ENCODE measurements at regions not wholly inside any gene's neighbourhood (a gene's known extent, or its start where the extent isn't known, plus 50 kb on each side); places are given as distances from the start of the nearest gene placed in this dataset.
"Not testable (repeated sequence)": the region's sequence is repeated elsewhere in the genome, so short reads cannot be mapped to it uniquely, and the experiment has no call there.

DNA sequence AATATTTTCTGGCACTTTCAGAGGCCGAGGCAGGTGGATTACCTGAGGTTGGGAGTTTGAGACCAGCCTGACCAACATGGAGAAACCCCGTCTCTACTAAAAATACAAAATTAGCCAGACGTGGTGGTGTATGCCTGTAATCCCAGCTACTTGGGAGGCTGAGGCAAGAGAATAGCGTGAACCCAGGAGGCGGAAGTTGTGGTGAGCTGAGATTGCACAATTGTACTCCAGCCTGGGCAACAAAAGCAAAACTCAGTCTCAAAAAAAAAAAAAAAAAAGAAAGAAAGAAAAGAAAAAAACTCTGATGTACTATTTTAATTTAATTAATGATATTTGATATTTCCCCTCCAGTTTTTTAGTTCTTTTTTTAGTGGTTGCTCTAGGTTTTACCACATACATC, 588.1 kb upstream of the GHITM start:
- H3K9me3 ChIP-seq (ENCODE audit: control insufficient read depth, low read length); H3K27ac ChIP-seq (ENCODE audit: low read depth in 1 of 2, low read length in 2 of 2); intact Hi-C loops (cut with DNase I); H3K27me3 ChIP-seq (ENCODE audit: control insufficient read depth in 1 of 2, insufficient read depth in 2 of 2, low read length in 1 of 2); H3K36me3 ChIP-seq (ENCODE audit: control insufficient read depth in 1 of 2, insufficient read depth in 2 of 2, low read length in 1 of 2); DNase-seq; H3K4me1 ChIP-seq (ENCODE audit: control insufficient read depth in 1 of 2, insufficient read depth in 2 of 2, low read length in 2 of 2); H3K4me3 ChIP-seq (ENCODE audit: low read length in 2 of 2); ATAC-seq (ENCODE audit: low FRiP score): not testable (repeated sequence)
- 96 to 99% methylated on average over 5 of the region's 5 CpGs for WGBS, 2 donors

DNA sequence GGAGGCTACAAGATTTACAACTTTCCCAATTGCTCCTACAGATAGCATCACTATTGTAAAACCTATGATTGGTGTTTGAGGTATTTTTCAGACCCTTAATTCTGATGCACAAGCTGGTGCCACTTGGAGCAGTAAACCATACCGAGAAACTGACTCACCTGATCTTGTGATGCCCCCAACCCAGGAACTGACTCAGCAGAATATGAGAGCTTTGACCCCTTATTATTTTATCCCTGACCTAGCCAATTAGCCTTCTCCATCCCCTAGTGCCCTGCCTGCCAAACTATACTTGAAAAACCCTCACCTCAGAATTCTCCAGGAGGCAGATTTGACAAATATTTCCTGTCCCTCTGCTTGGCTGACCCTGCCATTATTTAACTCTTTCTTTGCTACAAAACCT, 585.9 kb upstream of the GHITM start:
- intact Hi-C loops (cut with DNase I) = no loop called here
- DNase-seq = no peak
- WGBS, 2 donors = 65 to 81% methylated on average over 1 of the region's 1 CpG

DNA sequence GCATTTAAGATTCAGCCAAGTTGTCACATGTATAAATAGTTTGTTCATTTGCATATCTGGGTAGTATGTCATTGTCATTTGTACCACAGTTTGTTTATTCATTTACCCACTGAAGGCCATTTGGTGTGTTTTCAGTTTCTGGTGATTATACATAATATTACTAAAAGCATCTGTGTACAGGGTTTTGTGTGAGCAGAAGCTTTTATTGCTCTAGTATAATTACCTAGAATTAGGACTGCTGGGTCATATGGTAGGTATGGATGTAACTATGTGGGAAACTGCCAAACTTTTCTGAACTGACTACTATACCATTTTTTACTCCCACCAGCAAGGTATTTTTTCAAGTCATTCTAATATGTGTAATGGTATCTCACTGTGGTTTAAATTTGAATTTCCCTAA, 584.0 kb upstream of the GHITM start:
- H3K9me3 ChIP-seq (ENCODE audit: control insufficient read depth, low read length) = no peaks in the 10 kb centered on the region
- H3K27me3 ChIP-seq (ENCODE audit: control insufficient read depth in 1 of 2, insufficient read depth in 2 of 2, low read length in 1 of 2) = no peaks in the 10 kb centered on the region
- ATAC-seq (ENCODE audit: low FRiP score) = no peak

More for the DNA sequence above, 585.9 kb upstream of the GHITM start:
- no peak for ATAC-seq (ENCODE audit: low FRiP score)
- Histone ChIP-seq H3K27me3 (ENCODE audit: control insufficient read depth in 1 of 2, insufficient read depth in 2 of 2, low read length in 1 of 2) (no peaks in the 10 kb centered on the region), H3K27ac (ENCODE audit: low read depth in 1 of 2, low read length in 2 of 2) (no peak overlapping the region), H3K4me3 (ENCODE audit: low read length in 2 of 2) (no peak overlapping the region), H3K9me3 (ENCODE audit: control insufficient read depth, low read length) (no peaks in the 10 kb centered on the region), H3K4me1 (ENCODE audit: control insufficient read depth in 1 of 2, insufficient read depth in 2 of 2, low read length in 2 of 2) (no peaks in the 10 kb centered on the region), H3K36me3 (ENCODE audit: control insufficient read depth in 1 of 2, insufficient read depth in 2 of 2, low read length in 1 of 2) (no peaks in the 10 kb centered on the region)

DNA sequence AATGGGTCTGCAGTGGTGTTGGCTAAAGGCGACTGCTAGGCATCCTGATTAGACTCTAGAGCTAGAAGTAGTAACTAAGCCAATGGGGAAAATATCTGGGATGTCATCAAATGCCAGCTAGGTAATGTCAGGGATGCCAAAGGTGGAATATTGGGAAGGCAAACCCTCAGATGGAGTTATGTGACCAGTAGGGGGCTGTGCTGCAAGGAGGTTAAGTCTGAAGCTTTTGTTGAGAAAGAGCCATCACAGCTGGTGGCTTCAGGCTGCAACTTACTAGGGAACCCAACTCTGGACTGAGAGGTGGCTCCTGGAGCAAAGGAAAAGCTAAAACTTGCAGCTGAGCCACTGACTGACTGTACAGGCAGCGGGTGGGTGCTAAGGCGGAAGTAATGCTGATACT, 576.9 kb upstream of the GHITM start:
- intact Hi-C loops (cut with DNase I) = no loop called here
- no peak overlapping the region for H3K27ac ChIP-seq (ENCODE audit: low read depth in 1 of 2, low read length in 2 of 2)
- H3K27me3 ChIP-seq (ENCODE audit: control insufficient read depth in 1 of 2, insufficient read depth in 2 of 2, low read length in 1 of 2) = no peaks in the 10 kb centered on the region
- WGBS, 2 donors = 98 to 99% methylated on average over 3 of the region's 3 CpGs
- H3K4me3 ChIP-seq (ENCODE audit: low read length in 2 of 2) = no peak overlapping the region
- H3K4me1 ChIP-seq (ENCODE audit: control insufficient read depth in 1 of 2, insufficient read depth in 2 of 2, low read length in 2 of 2) = no peaks in the 10 kb centered on the region
- DNase-seq = no peak
- H3K36me3 ChIP-seq (ENCODE audit: control insufficient read depth in 1 of 2, insufficient read depth in 2 of 2, low read length in 1 of 2) = no peaks in the 10 kb centered on the region
- ATAC-seq (ENCODE audit: low FRiP score) = no peak
- H3K9me3 ChIP-seq (ENCODE audit: control insufficient read depth, low read length) = no peaks in the 10 kb centered on the region

More for the DNA sequence above, 584.0 kb upstream of the GHITM start:
- intact Hi-C loops (cut with DNase I) = no loop called here
- no peak overlapping the region for H3K4me3 ChIP-seq (ENCODE audit: low read length in 2 of 2)
- no peaks in the 10 kb centered on the region for H3K36me3 ChIP-seq (ENCODE audit: control insufficient read depth in 1 of 2, insufficient read depth in 2 of 2, low read length in 1 of 2)
- no peak for DNase-seq
- no peaks in the 10 kb centered on the region for H3K4me1 ChIP-seq (ENCODE audit: control insufficient read depth in 1 of 2, insufficient read depth in 2 of 2, low read length in 2 of 2)
- H3K27ac ChIP-seq (ENCODE audit: low read depth in 1 of 2, low read length in 2 of 2) = no peak overlapping the region

- Histone ChIP-seq H3K4me1 (ENCODE audit: control insufficient read depth in 1 of 2, insufficient read depth in 2 of 2, low read length in 2 of 2) (no peaks in the 10 kb centered on the region), H3K36me3 (ENCODE audit: control insufficient read depth in 1 of 2, insufficient read depth in 2 of 2, low read length in 1 of 2) (no peaks in the 10 kb centered on the region), H3K4me3 (ENCODE audit: low read length in 2 of 2) (no peak overlapping the region), H3K9me3 (ENCODE audit: control insufficient read depth, low read length) (no peaks in the 10 kb centered on the region), H3K27ac (ENCODE audit: low read depth in 1 of 2, low read length in 2 of 2) (no peak overlapping the region), H3K27me3 (ENCODE audit: control insufficient read depth in 1 of 2, insufficient read depth in 2 of 2, low read length in 1 of 2) (no peaks in the 10 kb centered on the region)
- intact Hi-C loops (cut with DNase I) = no loop called here
- no peak for ATAC-seq (ENCODE audit: low FRiP score)
- DNase-seq = peak in 1 of 2 donors; percentile 46
- 96 to 98% methylated on average over 32 of the region's 32 CpGs for WGBS, 2 donors
Observed at GRCh38 chr10:83564889-83565588, 574.3 kb upstream of the GHITM start.

GRCh38 chr10:83572036-83572435, 567.3 kb upstream of the GHITM start:
- DNase-seq = no peak

DNA sequence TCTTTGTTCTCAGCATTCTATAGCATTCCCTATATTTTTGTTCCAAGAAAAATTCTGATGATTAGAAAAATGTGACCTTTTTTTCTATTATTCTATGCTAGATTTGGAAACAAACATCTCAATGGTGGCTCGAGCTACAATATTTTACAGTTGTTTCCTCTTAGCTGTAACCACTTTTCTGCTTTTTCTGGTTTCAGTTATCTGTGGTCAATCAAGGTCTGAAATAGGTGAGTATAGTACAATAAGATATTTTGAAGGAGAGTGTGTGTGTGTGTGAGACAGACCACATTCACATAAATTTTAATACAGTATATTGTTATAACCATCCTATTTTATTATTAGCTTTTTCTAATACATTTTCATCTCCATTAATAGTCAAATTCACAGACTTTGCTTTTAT, 564.5 kb upstream of the GHITM start:
- DNase-seq (no peak), ATAC-seq (ENCODE audit: low FRiP score) (no peak)
- H3K4me1 ChIP-seq (ENCODE audit: control insufficient read depth in 1 of 2, insufficient read depth in 2 of 2, low read length in 2 of 2) = no peaks in the 10 kb centered on the region
- intact Hi-C loops (cut with DNase I) = no loop called here
- H3K27ac ChIP-seq (ENCODE audit: low read depth in 1 of 2, low read length in 2 of 2) = no peak overlapping the region
- no peaks in the 10 kb centered on the region for H3K27me3 ChIP-seq (ENCODE audit: control insufficient read depth in 1 of 2, insufficient read depth in 2 of 2, low read length in 1 of 2)
- H3K9me3 ChIP-seq (ENCODE audit: control insufficient read depth, low read length) = peaks cover 1% of the 10 kb centered on the region
- H3K4me3 ChIP-seq (ENCODE audit: low read length in 2 of 2) = no peak overlapping the region
- WGBS, 2 donors = 51 to 71% methylated on average over 1 of the region's 1 CpG
- H3K36me3 ChIP-seq (ENCODE audit: control insufficient read depth in 1 of 2, insufficient read depth in 2 of 2, low read length in 1 of 2) = no peaks in the 10 kb centered on the region

More at GRCh38 chr10:83572036-83572435, 567.3 kb upstream of the GHITM start:
- WGBS, 2 donors = 88 to 93% methylated on average over 1 of the region's 1 CpG
- intact Hi-C loops (cut with DNase I) = no loop called here
- ATAC-seq (ENCODE audit: low FRiP score) = no peak
- Histone ChIP-seq H3K27me3 (ENCODE audit: control insufficient read depth in 1 of 2, insufficient read depth in 2 of 2, low read length in 1 of 2) (no peaks in the 10 kb centered on the region), H3K4me3 (ENCODE audit: low read length in 2 of 2) (no peak overlapping the region), H3K27ac (ENCODE audit: low read depth in 1 of 2, low read length in 2 of 2) (no peak overlapping the region), H3K9me3 (ENCODE audit: control insufficient read depth, low read length) (no peaks in the 10 kb centered on the region), H3K4me1 (ENCODE audit: control insufficient read depth in 1 of 2, insufficient read depth in 2 of 2, low read length in 2 of 2) (no peaks in the 10 kb centered on the region), H3K36me3 (ENCODE audit: control insufficient read depth in 1 of 2, insufficient read depth in 2 of 2, low read length in 1 of 2) (no peaks in the 10 kb centered on the region)

- 95 to 96% methylated on average over 2 of the region's 2 CpGs for WGBS, 2 donors
- H3K36me3 ChIP-seq (ENCODE audit: control insufficient read depth in 1 of 2, insufficient read depth in 2 of 2, low read length in 1 of 2) = no peaks in the 10 kb centered on the region
- H3K4me3 ChIP-seq (ENCODE audit: low read length in 2 of 2) = no peak overlapping the region
- ATAC-seq (ENCODE audit: low FRiP score) = no peak
- H3K9me3 ChIP-seq (ENCODE audit: control insufficient read depth, low read length) = peaks cover 1% of the 10 kb centered on the region
- no peak for DNase-seq
- no peak overlapping the region for H3K27ac ChIP-seq (ENCODE audit: low read depth in 1 of 2, low read length in 2 of 2)
- intact Hi-C loops (cut with DNase I) = no loop called here
- H3K27me3 ChIP-seq (ENCODE audit: control insufficient read depth in 1 of 2, insufficient read depth in 2 of 2, low read length in 1 of 2) = no peaks in the 10 kb centered on the region
- H3K4me1 ChIP-seq (ENCODE audit: control insufficient read depth in 1 of 2, insufficient read depth in 2 of 2, low read length in 2 of 2) = no peaks in the 10 kb centered on the region
Observed at GRCh38 chr10:83577421-83577820, 561.9 kb upstream of the GHITM start.

DNA sequence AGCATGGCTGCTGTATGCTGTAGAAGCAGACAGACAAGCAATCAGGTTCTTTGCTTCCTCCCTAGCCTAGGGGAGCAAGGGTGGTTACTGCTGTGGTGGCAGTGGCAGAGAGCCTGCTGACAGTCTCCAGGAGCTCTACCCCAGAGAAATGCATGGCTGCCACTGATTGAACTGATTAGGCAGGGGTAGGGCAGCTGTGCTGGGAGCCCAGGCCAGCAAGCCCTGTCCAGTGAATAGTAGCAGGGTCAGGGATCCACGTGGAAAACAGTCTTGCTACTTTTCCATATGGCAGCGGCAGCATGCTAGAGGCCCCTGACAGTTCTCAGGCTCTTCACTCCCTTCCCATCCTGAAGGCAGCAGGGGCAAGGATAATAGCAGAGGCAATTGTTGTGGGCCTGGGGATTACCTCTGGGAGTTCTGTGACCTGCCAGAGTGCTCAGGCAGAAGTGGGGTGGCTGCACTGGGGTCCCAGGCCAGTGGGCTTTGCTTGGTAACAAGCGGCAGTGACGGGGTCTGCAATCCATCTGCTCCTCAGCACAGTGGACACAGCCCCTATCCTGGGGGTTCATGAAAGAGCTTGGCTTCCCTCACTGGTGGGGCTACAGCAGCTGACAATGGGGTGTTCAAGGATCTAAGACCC, 558.8 kb upstream of the GHITM start:
- Histone ChIP-seq H3K4me1 (ENCODE audit: control insufficient read depth in 1 of 2, insufficient read depth in 2 of 2, low read length in 2 of 2) (no peaks in the 10 kb centered on the region), H3K9me3 (ENCODE audit: control insufficient read depth, low read length) (peaks cover 1% of the 10 kb centered on the region), H3K27ac (ENCODE audit: low read depth in 1 of 2, low read length in 2 of 2) (no peak overlapping the region), H3K4me3 (ENCODE audit: low read length in 2 of 2) (no peak overlapping the region), H3K36me3 (ENCODE audit: control insufficient read depth in 1 of 2, insufficient read depth in 2 of 2, low read length in 1 of 2) (no peaks in the 10 kb centered on the region), H3K27me3 (ENCODE audit: control insufficient read depth in 1 of 2, insufficient read depth in 2 of 2, low read length in 1 of 2) (no peaks in the 10 kb centered on the region)
- WGBS, 2 donors = 83 to 86% methylated on average over 4 of the region's 4 CpGs
- DNase-seq (no peak), ATAC-seq (ENCODE audit: low FRiP score) (peak; percentile 29)
- intact Hi-C loops (cut with DNase I) = no loop called here

All from aorta (tissue), 5 donors.